ENCODE measurements at regions not wholly inside any gene's neighbourhood (a gene's known extent, or its start where the extent isn't known, plus 50 kb on each side); places are given as distances from the start of the nearest gene placed in this dataset.

GRCh38 chr4:13117185-13117584 is 367.0 kb downstream of the RAB28 start (continued):
- TF ChIP-seq ZNF462 (CRISPR knock-in tag; IDR thresholded peaks at IDR 0.05) (no peak), EZH2 (IDR thresholded peaks at IDR 0.05; ENCODE audit: low read depth, unreplicated experiment) (no peak), POLR2AphosphoS5 (IDR thresholded peaks at IDR 0.05; ENCODE audit: low read depth) (no peak), CTCF (conservative IDR thresholded peaks at IDR 0.05; ENCODE audit: low read depth in 2 of 2) (no peak), STAT1 (IDR thresholded peaks at IDR 0.05; ENCODE audit: unreplicated experiment) (no peak), NANOG (IDR thresholded peaks at IDR 0.05; ENCODE audit: borderline replicate concordance) (no peak), ZNF114 (CRISPR knock-in tag; IDR thresholded peaks at IDR 0.05) (no peak)

- no peak for ATAC-seq
- peaks cover 10% of the 10 kb centered on the region for H3K36me3 Mint-ChIP-seq (ENCODE audit: low read depth)
- no peak overlapping the region for H3K27ac ChIP-seq (ENCODE audit: low read depth)
- no peak for TF ChIP-seq CTCF (conservative IDR thresholded peaks at IDR 0.05; ENCODE audit: low read depth in 2 of 2)
- no peak for TF ChIP-seq JUNB (IDR thresholded peaks at IDR 0.05; ENCODE audit: unreplicated experiment)
- no peak for TF ChIP-seq REST (IDR thresholded peaks at IDR 0.05; ENCODE audit: unreplicated experiment)
- no peak for TF ChIP-seq ZNF331 (CRISPR knock-in tag; IDR thresholded peaks at IDR 0.05; ENCODE audit: low read depth)
- TF ChIP-seq EZH2phosphoT487 (IDR thresholded peaks at IDR 0.05; ENCODE audit: unreplicated experiment), result no peak
- no peak for TF ChIP-seq CREB1 (CRISPR knock-in tag; IDR thresholded peaks at IDR 0.05; ENCODE audit: low read depth)
These were observed 372.1 kb downstream of the RAB28 start for GRCh38 chr4:13112030-13112429.

More at GRCh38 chr4:13112030-13112429, 372.1 kb downstream of the RAB28 start:
- Mint-ChIP-seq H3K9me3 (peaks cover 11% of the 10 kb centered on the region), H3K4me1 (no peaks in the 10 kb centered on the region), H3K27ac (no peak overlapping the region), H3K4me3 (no peak overlapping the region), H3K27me3 (ENCODE audit: insufficient read depth, low read depth, poor library complexity) (no peaks in the 10 kb centered on the region)
- no peak overlapping the region for H3K4me2 ChIP-seq
- H3K27me3 ChIP-seq (ENCODE audit: insufficient read depth), result no peaks in the 10 kb centered on the region
- no peak overlapping the region for H3K4me3 ChIP-seq
- no peaks in the 10 kb centered on the region for H4K20me1 ChIP-seq (replicated peaks; ENCODE audit: insufficient read depth)
- H3F3A ChIP-seq (replicated peaks; ENCODE audit: low read depth), result no peaks in the 10 kb centered on the region
- no peaks in the 10 kb centered on the region; the same call in 1 of the 2 replicates for H3K4me1 ChIP-seq (ENCODE audit: insufficient read depth)
- no peaks in the 10 kb centered on the region for H3K79me2 ChIP-seq (replicated peaks; ENCODE audit: insufficient read depth)
- H2AFZ ChIP-seq, result no peak overlapping the region
- H3K36me3 ChIP-seq (ENCODE audit: insufficient read depth), result no peaks in the 10 kb centered on the region
- DNase-seq (ENCODE audit: low spot score), result no peak
- H3K9me2 ChIP-seq (ENCODE audit: insufficient read depth), result 0 out of 2 replicates have a peak, but pooled peaks cover 3% of the 10 kb centered on the region
